Osteocyte (in vitro differentiated cells): ENCODE measurements at regions not wholly inside any gene's neighbourhood (a gene's known extent, or its start where the extent isn't known, plus 50 kb on each side); places are given as distances from the start of the nearest gene placed in this dataset.
"Not testable (repeated sequence)": the region's sequence is repeated elsewhere in the genome, so short reads cannot be mapped to it uniquely, and the experiment has no call there.

Experiments used
- DNase-seq: peaks from one replicate; pipeline ENCODE4 v3.0.0; 2021; ENCODE audit warnings: mixed read lengths; ENCODE audit not compliant: unreplicated experiment; ENCODE audit errors: extremely low spot score
- H3K27ac Mint-ChIP-seq: one replicate; pipeline ENCODE4 v1.8.0; 2021; ENCODE audit warnings: mild to moderate bottlenecking, mixed read lengths; ENCODE audit not compliant: unreplicated experiment
- H3K27me3 Mint-ChIP-seq: one replicate; pipeline ENCODE4 v1.8.0; 2021; ENCODE audit warnings: mixed read lengths; ENCODE audit not compliant: unreplicated experiment
- H3K36me3 Mint-ChIP-seq: one replicate; pipeline ENCODE4 v1.8.0; 2021; ENCODE audit warnings: mixed read lengths; ENCODE audit not compliant: unreplicated experiment
- H3K4me1 Mint-ChIP-seq: one replicate; pipeline ENCODE4 v1.8.0; 2021; ENCODE audit warnings: mixed read lengths; ENCODE audit not compliant: unreplicated experiment
- H3K4me3 Mint-ChIP-seq: one replicate; pipeline ENCODE4 v1.8.0; 2021; ENCODE audit warnings: mild to moderate bottlenecking, moderate library complexity, mixed read lengths; ENCODE audit not compliant: unreplicated experiment
- H3K9me3 Mint-ChIP-seq: one replicate; pipeline ENCODE4 v1.8.0; 2021; ENCODE audit warnings: mixed read lengths; ENCODE audit not compliant: unreplicated experiment
- TF ChIP-seq, protein P1 (sequence below): fragments of 200-600 bp; sonication (generic); IDR thresholded peaks from 2 replicates; pipeline ENCODE4 v1.5.0; 2021; ENCODE audit warnings: antibody characterized with exemption, mild to moderate bottlenecking, moderate library complexity

DNA sequence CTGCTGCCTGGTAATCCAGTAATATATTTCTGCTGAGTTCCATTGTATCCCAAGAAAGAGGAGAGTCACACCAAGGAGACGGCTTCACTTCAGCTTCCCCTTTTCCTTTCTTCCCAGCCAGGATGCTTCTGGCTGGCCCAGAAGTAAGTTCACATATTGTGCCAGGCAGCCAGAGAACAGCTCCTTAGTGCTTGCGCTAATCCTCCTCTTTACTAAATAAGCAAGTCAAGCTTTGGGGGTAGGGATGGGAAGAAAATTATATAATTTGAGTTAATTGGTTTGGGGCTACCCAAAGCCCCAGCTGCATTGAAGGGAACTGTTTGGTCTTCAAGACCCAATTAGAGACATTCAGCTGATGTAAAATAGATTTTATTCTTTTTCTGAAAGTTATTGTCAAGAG, 218.8 kb upstream of the HES1 start:
- no peak overlapping the region for H3K27ac Mint-ChIP-seq
- peaks cover 57% of the 10 kb centered on the region for H3K27me3 Mint-ChIP-seq
- peaks cover 4% of the 10 kb centered on the region for H3K9me3 Mint-ChIP-seq
- no peaks in the 10 kb centered on the region for H3K4me1 Mint-ChIP-seq
- H3K36me3 Mint-ChIP-seq = no peaks in the 10 kb centered on the region
- peak; percentile 17 for DNase-seq
- TF ChIP-seq, protein P1, sequence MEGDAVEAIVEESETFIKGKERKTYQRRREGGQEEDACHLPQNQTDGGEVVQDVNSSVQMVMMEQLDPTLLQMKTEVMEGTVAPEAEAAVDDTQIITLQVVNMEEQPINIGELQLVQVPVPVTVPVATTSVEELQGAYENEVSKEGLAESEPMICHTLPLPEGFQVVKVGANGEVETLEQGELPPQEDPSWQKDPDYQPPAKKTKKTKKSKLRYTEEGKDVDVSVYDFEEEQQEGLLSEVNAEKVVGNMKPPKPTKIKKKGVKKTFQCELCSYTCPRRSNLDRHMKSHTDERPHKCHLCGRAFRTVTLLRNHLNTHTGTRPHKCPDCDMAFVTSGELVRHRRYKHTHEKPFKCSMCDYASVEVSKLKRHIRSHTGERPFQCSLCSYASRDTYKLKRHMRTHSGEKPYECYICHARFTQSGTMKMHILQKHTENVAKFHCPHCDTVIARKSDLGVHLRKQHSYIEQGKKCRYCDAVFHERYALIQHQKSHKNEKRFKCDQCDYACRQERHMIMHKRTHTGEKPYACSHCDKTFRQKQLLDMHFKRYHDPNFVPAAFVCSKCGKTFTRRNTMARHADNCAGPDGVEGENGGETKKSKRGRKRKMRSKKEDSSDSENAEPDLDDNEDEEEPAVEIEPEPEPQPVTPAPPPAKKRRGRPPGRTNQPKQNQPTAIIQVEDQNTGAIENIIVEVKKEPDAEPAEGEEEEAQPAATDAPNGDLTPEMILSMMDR = no peak
- H3K4me3 Mint-ChIP-seq = no peak overlapping the region

- no peaks in the 10 kb centered on the region for H3K4me1 Mint-ChIP-seq
- DNase-seq = peak; percentile 23
- no peak overlapping the region for H3K4me3 Mint-ChIP-seq
- TF ChIP-seq, protein P1 = no peak
- H3K36me3 Mint-ChIP-seq = no peaks in the 10 kb centered on the region
- peaks cover 25% of the 10 kb centered on the region for H3K9me3 Mint-ChIP-seq
- H3K27ac Mint-ChIP-seq = no peak overlapping the region
- H3K27me3 Mint-ChIP-seq = peaks cover 32% of the 10 kb centered on the region
Measured at GRCh38 chr3:193921465-193921864, 214.5 kb upstream of the HES1 start.

DNA sequence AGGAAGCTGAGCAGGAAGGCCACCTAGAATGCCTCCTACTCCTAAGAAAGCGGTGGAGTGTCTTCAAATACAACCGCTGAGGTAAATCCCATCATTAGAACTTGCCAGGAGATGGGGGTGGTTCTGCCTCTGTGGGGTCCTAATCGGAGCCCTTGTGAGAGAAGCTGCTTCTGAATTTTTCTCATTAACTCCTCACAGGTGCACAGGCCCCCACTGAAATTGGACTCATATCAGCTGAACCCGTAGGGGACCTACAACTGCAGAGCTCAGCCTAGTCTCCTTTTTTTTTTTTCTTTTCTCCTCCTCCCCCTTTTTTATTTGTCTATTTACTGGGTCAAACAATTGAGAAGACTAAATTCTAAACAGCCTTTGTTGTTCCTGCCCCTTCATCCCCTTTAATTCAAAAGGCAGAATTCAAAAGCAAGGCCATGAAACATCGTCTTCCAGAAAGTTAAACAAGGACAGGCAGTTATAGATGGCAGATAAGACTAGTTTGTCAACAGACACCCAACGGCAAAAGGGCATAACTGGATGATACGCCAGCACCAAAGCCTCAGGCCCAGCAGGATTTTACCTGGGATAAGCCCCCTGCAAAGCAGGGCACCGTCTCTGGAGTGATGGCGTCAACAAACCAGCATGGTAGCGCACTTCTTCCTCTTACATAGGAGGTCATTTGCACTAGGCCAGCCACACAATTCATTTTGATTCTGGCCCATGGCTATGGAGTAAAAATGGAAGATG, 213.7 kb upstream of the HES1 start:
- TF ChIP-seq, protein P1 = no peak
- Mint-ChIP-seq H3K4me3 (no peak overlapping the region), H3K9me3 (peaks cover 26% of the 10 kb centered on the region), H3K36me3 (no peaks in the 10 kb centered on the region), H3K27me3 (peaks cover 26% of the 10 kb centered on the region), H3K4me1 (no peaks in the 10 kb centered on the region), H3K27ac (no peak overlapping the region)
- DNase-seq = peak; percentile 51

DNA sequence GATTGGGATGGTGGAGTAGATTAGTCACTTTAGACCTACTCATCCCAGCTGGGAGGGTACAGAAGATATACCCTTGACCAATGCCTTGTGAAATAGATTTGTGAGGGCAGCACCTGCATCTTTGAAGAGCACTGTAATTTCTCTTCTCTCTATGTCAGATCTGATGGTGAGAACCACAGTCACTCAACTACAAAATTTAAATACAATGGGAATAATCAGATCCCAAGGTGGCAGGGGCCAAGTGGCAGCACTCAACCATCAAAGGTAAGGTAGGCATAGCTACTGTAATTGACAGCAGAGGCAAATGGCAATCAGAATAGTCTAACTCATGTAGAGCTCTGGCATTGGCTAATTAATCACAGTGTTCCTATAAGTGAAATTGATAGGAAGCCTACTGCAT, 212.0 kb upstream of the HES1 start:
- peaks cover 26% of the 10 kb centered on the region for H3K9me3 Mint-ChIP-seq
- peaks cover 29% of the 10 kb centered on the region for H3K27me3 Mint-ChIP-seq
- H3K36me3 Mint-ChIP-seq, DNase-seq, H3K27ac Mint-ChIP-seq, H3K4me3 Mint-ChIP-seq, H3K4me1 Mint-ChIP-seq: not testable (repeated sequence)

DNA sequence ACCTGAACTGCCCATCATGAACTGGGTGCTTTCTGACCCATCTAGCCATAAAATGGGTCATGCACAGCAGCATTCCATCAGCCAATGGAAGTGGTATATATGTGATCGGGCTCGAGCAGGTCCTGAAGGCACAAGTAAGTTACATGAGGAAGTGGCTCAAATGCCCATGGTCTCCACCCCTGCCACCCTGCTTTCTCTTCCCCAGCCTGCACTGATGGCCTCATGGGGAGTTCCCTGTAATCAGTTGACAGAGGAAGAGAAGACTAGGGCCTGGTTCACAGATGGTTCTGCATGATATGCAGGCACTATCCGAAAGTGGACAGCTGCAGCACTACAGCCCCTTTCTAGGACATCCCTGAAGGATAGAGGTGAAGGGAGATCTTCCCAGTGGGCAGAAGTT, 209.9 kb upstream of the HES1 start:
- H3K27me3 Mint-ChIP-seq = peaks cover 37% of the 10 kb centered on the region
- not testable (repeated sequence) for H3K27ac Mint-ChIP-seq, H3K36me3 Mint-ChIP-seq, DNase-seq, H3K4me1 Mint-ChIP-seq, H3K4me3 Mint-ChIP-seq
- H3K9me3 Mint-ChIP-seq = peaks cover 26% of the 10 kb centered on the region

DNA sequence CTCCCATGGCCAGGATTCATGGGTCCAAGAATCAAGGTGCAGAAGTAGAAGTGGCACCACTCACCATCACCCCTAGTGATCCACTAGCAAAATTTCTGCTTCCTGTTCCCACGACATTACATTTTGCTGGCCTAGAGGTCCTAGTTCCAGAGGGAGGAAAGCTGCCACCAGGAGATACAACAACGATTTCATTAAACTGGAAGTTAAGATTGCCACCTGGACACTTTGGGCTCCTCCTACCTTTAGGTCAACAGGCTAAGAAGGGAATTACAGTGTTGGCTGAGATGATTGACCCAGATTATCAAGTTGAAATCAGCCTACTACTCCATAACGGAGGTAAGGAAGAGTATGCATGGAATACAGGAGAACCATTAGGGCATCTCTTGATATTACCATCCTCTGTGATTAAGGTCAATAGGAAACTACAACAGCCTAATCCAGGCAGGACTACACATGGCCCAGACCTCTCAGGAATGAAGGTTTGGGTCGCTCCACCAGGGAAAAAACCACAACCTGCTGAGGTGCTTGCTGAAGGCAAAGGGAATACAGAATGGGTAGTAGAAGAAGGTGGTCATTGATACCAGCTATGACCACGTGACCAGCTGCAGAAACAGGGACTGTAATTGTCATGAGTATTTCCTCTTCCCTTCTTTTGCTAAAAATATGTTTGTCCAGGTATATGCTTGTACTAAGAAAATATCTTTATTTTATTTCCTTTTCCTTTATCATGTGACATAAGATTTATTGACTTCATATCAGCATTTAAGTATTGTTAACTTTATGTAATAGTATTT, 208.3 kb upstream of the HES1 start:
- H3K4me3 Mint-ChIP-seq, H3K27ac Mint-ChIP-seq, DNase-seq, H3K36me3 Mint-ChIP-seq, H3K4me1 Mint-ChIP-seq: not testable (repeated sequence)
- Mint-ChIP-seq H3K27me3 (peaks cover 40% of the 10 kb centered on the region), H3K9me3 (peaks cover 19% of the 10 kb centered on the region)
